C4-2B (cell line): ENCODE measurements at regions not wholly inside any gene's neighbourhood (a gene's known extent, or its start where the extent isn't known, plus 50 kb on each side); places are given as distances from the start of the nearest gene placed in this dataset.

Experiments used
- H3K27ac ChIP-seq: fragments of 450-650 bp; 2 replicates; pipeline ENCODE4 v1.5.1; 2017
- ZFX ChIP-seq: fragments of 450-650 bp; IDR thresholded peaks from 2 replicates; pipeline ENCODE4 v1.6.1; 2017
- TF ChIP-seq, protein P1 (sequence below): fragments of 450-650 bp; conservative IDR thresholded peaks from 2 replicates; pipeline ENCODE4 v1.5.1; 2017; ENCODE audit warnings: mild to moderate bottlenecking

DNA sequence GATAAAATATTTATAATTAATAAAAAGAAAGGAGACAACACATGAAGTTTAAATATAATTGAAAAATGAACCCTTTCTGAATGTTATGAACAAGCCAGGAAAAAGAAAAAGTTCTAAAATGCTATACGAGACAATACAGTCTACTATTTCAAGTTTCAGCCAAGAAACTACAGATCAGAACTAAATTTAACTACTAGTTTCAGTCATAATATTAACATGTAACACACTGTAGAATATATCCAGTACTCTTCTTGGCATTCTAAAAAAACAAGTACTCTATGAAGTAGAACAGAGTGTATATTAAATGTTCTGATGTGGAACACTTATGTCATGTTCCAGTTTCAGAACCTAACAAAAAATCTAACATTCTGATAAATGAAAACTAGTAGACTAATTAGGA is 679.7 kb downstream of the FAT4 start:
- TF ChIP-seq, protein P1, sequence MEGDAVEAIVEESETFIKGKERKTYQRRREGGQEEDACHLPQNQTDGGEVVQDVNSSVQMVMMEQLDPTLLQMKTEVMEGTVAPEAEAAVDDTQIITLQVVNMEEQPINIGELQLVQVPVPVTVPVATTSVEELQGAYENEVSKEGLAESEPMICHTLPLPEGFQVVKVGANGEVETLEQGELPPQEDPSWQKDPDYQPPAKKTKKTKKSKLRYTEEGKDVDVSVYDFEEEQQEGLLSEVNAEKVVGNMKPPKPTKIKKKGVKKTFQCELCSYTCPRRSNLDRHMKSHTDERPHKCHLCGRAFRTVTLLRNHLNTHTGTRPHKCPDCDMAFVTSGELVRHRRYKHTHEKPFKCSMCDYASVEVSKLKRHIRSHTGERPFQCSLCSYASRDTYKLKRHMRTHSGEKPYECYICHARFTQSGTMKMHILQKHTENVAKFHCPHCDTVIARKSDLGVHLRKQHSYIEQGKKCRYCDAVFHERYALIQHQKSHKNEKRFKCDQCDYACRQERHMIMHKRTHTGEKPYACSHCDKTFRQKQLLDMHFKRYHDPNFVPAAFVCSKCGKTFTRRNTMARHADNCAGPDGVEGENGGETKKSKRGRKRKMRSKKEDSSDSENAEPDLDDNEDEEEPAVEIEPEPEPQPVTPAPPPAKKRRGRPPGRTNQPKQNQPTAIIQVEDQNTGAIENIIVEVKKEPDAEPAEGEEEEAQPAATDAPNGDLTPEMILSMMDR: no peak
- TF ChIP-seq ZFX: no peak

DNA sequence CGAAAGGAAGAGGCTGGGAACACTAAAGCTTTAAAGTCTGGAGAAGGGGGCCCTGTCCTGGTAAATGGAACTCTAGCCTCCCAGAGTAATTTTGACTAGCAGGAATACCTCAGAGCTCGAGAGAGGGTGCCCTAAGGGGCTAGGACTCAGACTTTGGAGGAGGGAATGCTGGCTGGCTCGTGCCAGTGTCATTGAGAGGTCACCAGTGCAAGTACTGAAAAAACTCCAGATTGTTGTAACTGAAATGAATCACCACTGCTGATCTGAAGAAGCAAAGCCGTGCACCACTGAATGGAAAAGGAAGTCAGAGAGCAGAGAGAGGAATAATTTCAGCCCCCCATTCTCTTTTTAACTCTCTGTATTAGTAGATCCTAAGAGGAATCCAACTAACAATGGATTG is 690.2 kb downstream of the FAT4 start:
- no peak overlapping the region for H3K27ac ChIP-seq
- TF ChIP-seq, protein P1: no peak
- no peak for TF ChIP-seq ZFX

More for the DNA sequence above, 679.7 kb downstream of the FAT4 start:
- no peak overlapping the region for H3K27ac ChIP-seq

DNA sequence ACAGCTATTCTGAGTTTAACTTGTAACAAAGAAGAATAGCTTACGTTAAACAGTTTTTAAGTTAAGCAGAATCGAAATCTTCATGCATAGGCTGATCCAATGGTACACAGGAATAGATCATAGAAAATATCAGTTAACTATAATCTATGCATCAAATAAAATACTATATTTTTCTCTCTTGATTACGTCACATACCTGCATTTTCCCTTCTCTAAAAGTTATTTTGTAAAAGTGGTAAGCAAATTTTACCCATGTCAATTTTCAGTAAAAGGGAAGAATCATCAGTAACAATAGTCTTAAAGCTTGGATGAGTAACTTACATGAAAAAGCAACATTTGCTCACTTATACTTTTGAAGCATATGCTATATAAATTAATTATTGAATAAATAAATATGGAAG is 692.4 kb downstream of the FAT4 start:
- no peak for TF ChIP-seq ZFX
- TF ChIP-seq, protein P1: no peak

DNA sequence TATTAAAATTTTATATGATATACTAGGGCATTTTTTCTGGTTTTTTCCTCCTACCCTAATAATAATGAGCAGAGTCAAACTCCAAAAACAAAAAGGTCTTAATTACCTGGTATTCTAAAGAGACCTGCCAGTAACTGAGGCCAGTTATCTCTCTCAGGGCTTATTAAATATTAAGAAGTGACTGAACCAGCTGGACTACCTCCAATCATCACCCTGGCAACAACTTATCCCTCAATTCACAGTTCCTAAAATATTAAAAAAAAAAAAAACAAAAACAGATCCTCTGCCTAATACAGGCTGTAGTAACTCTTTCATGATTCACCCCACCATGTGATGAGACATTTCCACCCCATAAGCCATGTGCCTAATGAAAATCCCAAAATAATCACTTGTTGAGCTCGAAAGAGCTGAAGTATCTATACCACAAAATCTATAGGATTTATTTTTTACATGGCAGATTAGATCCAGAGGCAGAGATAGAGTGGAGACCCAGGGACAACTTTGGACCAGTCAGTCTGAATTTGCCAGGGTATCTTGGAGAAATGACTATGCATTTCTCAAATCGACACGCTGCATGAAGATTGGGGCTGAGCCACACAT is 698.0 kb downstream of the FAT4 start:
- H3K27ac ChIP-seq: no peak overlapping the region
- TF ChIP-seq, protein P1: no peak
- no peak for TF ChIP-seq ZFX

More for the DNA sequence above, 692.4 kb downstream of the FAT4 start:
- no peak overlapping the region for H3K27ac ChIP-seq

DNA sequence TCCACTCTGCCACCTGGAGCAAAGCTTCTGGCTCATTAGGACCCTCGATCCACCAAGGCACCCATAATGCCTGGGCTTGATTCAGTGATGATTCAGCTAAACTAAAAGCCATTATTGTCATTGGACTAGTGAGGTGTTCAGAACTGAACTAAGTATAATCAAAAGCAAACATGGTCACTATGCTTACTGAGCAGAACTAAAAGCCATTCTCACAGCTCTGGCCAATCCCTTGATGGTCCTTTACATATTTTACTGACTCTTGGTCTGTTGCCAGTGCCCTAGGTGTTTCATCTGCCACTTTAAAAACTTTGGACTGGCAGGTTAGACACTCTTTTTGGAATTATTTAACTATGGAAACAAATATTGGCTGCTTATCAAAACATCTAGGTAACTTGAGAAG is 703.5 kb downstream of the FAT4 start:
- TF ChIP-seq, protein P1: no peak
- H3K27ac ChIP-seq: no peak overlapping the region

DNA sequence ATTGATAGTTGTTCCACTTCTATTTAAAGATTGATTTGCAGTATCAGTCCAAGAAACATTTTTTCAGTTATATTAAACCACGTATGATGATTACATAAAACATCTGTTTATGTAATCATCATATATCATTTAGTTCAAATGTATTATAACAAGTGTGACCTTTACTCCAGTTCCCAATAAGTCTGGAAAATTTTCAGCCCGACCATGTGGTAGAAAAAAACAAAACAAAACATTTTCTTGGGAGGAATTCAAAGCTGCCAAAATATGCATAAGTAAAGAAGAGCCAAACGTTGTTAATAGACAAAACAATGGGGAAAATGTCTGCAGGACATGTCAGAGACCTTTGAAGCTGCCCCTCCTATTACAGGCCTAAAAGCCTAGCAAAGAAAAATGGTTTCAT is 709.1 kb downstream of the FAT4 start:
- no peak overlapping the region for H3K27ac ChIP-seq
- TF ChIP-seq, protein P1: no peak
- no peak for TF ChIP-seq ZFX

DNA sequence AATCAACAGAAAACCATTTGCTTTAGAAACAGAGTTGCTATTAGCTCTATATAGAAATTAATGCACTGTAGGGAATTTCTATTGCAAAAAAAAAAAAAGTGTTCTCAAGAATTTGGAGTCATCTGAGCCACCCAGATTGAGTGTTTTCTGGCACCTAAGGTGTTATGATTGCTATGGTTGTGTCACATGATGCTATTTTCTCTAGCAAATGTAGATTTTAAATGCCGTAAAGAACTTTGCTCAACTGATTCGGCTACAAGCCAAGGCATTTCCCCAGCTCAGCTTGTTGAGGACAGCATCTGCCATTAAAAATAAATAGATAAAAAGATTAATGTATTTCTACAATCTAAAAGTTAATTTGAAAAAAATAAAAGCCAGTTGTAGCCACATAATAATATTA is 712.8 kb downstream of the FAT4 start:
- TF ChIP-seq ZFX: no peak
- TF ChIP-seq, protein P1: no peak
- H3K27ac ChIP-seq: no peak overlapping the region
